Mucosa of descending colon (tissue), 3 donors: ENCODE measurements at regions not wholly inside any gene's neighbourhood (a gene's known extent, or its start where the extent isn't known, plus 50 kb on each side); places are given as distances from the start of the nearest gene placed in this dataset.

Experiments
- ATAC-seq: fragments of 200-7000 bp; cut with Tn5 transposase; one replicate; pipeline ENCODE4 v1.9.1; 2020; ENCODE audit warnings: mild to moderate bottlenecking, moderate library complexity
- DNase-seq, 3 donors: peaks; one replicate each; pipeline ENCODE4 v3.0.0-alpha.2; 2020
- H3K36me3 ChIP-seq: fragments of 200-600 bp; one replicate; pipeline ENCODE4 v1.8.0; 2021; ENCODE audit warnings: low read depth, mild to moderate bottlenecking
- H3K4me1 ChIP-seq: fragments of 200-600 bp; one replicate; pipeline ENCODE4 v1.8.0; 2021; ENCODE audit warnings: low read depth, mild to moderate bottlenecking
- H3K4me3 ChIP-seq: fragments of 200-600 bp; one replicate; pipeline ENCODE4 v1.8.0; 2021; ENCODE audit warnings: mild to moderate bottlenecking
- H3K9me3 ChIP-seq: fragments of 200-600 bp; one replicate; pipeline ENCODE4 v1.8.0; 2021; ENCODE audit warnings: mild to moderate bottlenecking
- CTCF ChIP-seq: fragments of 200-600 bp; IDR thresholded peaks from one replicate; pipeline ENCODE4 v1.8.0; 2022; ENCODE audit warnings: antibody characterized with exemption, mild to moderate bottlenecking
- intact Hi-C, 2 donors: fragments of 100-400 bp; cut with DNase I in 1 of 2; cut with micrococcal nuclease in 1 of 2; formaldehyde crosslinking; loops; one replicate each; pipeline versions ENCODE4 v1.11.0 to v1.11.1; 2022; cut with DNase I, micrococcal nuclease
- donor health status: DM: no; HTN: no; CAD: no; lungs with moderate emphysema.
- donor health status: DM: no; HTN: no; CAD: no.
- donor health status: DM: no; HTN: yes; CAD: no.

GRCh38 chr4:131044368-131044767, 1948.4 kb downstream of the C4orf33 start:
- Histone ChIP-seq H3K4me1 (no peaks in the 10 kb centered on the region), H3K4me3 (no peak overlapping the region), H3K9me3 (no peaks in the 10 kb centered on the region), H3K36me3 (no peaks in the 10 kb centered on the region)
- intact Hi-C loops: no loop called here
- DNase-seq (no peak), ATAC-seq (no peak)
- TF ChIP-seq CTCF: no peak

- intact Hi-C loops: no loop called here
- no peak for ATAC-seq
- no peak for TF ChIP-seq CTCF
Observed at GRCh38 chr4:131046821-131047220, 1950.9 kb downstream of the C4orf33 start.

GRCh38 chr4:131052646-131053045, 1956.7 kb downstream of the C4orf33 start:
- TF ChIP-seq CTCF: no peak
- Histone ChIP-seq H3K36me3 (no peaks in the 10 kb centered on the region), H3K4me3 (no peak overlapping the region), H3K4me1 (no peaks in the 10 kb centered on the region), H3K9me3 (peaks cover 7% of the 10 kb centered on the region)
- no peak for DNase-seq
- intact Hi-C loops: no loop called here
- ATAC-seq: no peak

More at GRCh38 chr4:131046821-131047220, 1950.9 kb downstream of the C4orf33 start:
- Histone ChIP-seq H3K4me1 (no peaks in the 10 kb centered on the region), H3K36me3 (no peaks in the 10 kb centered on the region), H3K9me3 (no peaks in the 10 kb centered on the region), H3K4me3 (no peak overlapping the region)
- DNase-seq: no peak

- ATAC-seq (no peak), DNase-seq (no peak)
- H3K4me3 ChIP-seq: no peak overlapping the region
- no peaks in the 10 kb centered on the region for H3K4me1 ChIP-seq
- H3K9me3 ChIP-seq: peaks cover 7% of the 10 kb centered on the region
- intact Hi-C loops: no loop called here
- TF ChIP-seq CTCF: no peak
- no peaks in the 10 kb centered on the region for H3K36me3 ChIP-seq
Observed at GRCh38 chr4:131054489-131055019, 1958.6 kb downstream of the C4orf33 start.

GRCh38 chr4:131061734-131062133, 1965.8 kb downstream of the C4orf33 start:
- ATAC-seq (no peak), DNase-seq (no peak)
- intact Hi-C loops: no loop called here
- Histone ChIP-seq H3K9me3 (peaks cover 39% of the 10 kb centered on the region), H3K4me1 (no peaks in the 10 kb centered on the region), H3K4me3 (no peak overlapping the region), H3K36me3 (no peaks in the 10 kb centered on the region)
- TF ChIP-seq CTCF: no peak

GRCh38 chr4:131063878-131064277, 1967.9 kb downstream of the C4orf33 start:
- no peak for ATAC-seq
- intact Hi-C loops: no loop called here

More at GRCh38 chr4:131063878-131064277, 1967.9 kb downstream of the C4orf33 start:
- TF ChIP-seq CTCF: no peak
- no peak for DNase-seq
- Histone ChIP-seq H3K9me3 (peaks cover 38% of the 10 kb centered on the region), H3K36me3 (no peaks in the 10 kb centered on the region), H3K4me1 (no peaks in the 10 kb centered on the region), H3K4me3 (no peak overlapping the region)
